Karpas-422 (cell line): ENCODE measurements at regions not wholly inside any gene's neighbourhood (a gene's known extent, or its start where the extent isn't known, plus 50 kb on each side); places are given as distances from the start of the nearest gene placed in this dataset.
"Not testable (repeated sequence)": the region's sequence is repeated elsewhere in the genome, so short reads cannot be mapped to it uniquely, and the experiment has no call there.

Source experiments
- DNase-seq: peaks from one replicate; pipeline ENCODE4 v3.0.0-alpha.2; 2015
- H2AFZ ChIP-seq: fragments of 200-600 bp; sonication (generic); 2 replicates; pipeline ENCODE4 v1.6.1; 2014; ENCODE audit warnings: antibody characterized with exemption, low read length, mixed read lengths
- H3K27ac ChIP-seq: fragments of 200-600 bp; sonication (generic); 2 replicates; pipeline ENCODE4 v1.5.1; 2014; ENCODE audit warnings: mild to moderate bottlenecking, low read length, moderate library complexity
- H3K27me3 ChIP-seq: fragments of 200-600 bp; sonication (generic); 2 replicates; pipeline ENCODE4 v1.6.1; 2014; ENCODE audit warnings: low read length, mixed read lengths
- H3K36me3 ChIP-seq: fragments of 200-600 bp; sonication (generic); 2 replicates; pipeline ENCODE4 v1.6.1; 2014; ENCODE audit warnings: low read length, mixed read lengths; ENCODE audit not compliant: insufficient read depth
- H3K4me1 ChIP-seq: fragments of 200-600 bp; sonication (generic); 2 replicates; pipeline ENCODE4 v1.6.1; 2014; ENCODE audit warnings: mild to moderate bottlenecking, low read length, mixed read lengths
- H3K4me2 ChIP-seq: fragments of 200-600 bp; sonication (generic); 2 replicates; pipeline ENCODE4 v1.6.1; 2014; ENCODE audit warnings: low read length, low read depth, mild to moderate bottlenecking; ENCODE audit not compliant: poor library complexity, severe bottlenecking
- H3K4me3 ChIP-seq: fragments of 200-600 bp; sonication (generic); 2 replicates; pipeline ENCODE4 v1.5.1; 2014; ENCODE audit warnings: mild to moderate bottlenecking, antibody characterized with exemption, low read length, mixed read lengths
- H3K79me2 ChIP-seq: fragments of 200-600 bp; sonication (generic); 2 replicates; pipeline ENCODE4 v1.6.1; 2014; ENCODE audit warnings: mild to moderate bottlenecking, low read length, mixed read lengths
- H3K9ac ChIP-seq: fragments of 200-600 bp; sonication (generic); 2 replicates; pipeline ENCODE4 v1.6.0; 2014; ENCODE audit warnings: low read length
- H3K9me2 ChIP-seq: fragments of 200-600 bp; sonication (generic), shearing (Covaris generic); replicated peaks from 2 replicates; pipeline ENCODE4 v1.6.0; 2014; ENCODE audit warnings: mild to moderate bottlenecking, low read length, moderate library complexity; ENCODE audit not compliant: insufficient read depth
- H3K9me3 ChIP-seq: fragments of 300-700, 200-600 bp; sonication (generic); 2 replicates; pipeline ENCODE4 v1.6.1; 2014; ENCODE audit warnings: low read length, mixed read lengths
- H4K20me1 ChIP-seq: fragments of 200-600 bp; sonication (generic); 2 replicates; pipeline ENCODE4 v1.6.1; 2014; ENCODE audit warnings: mild to moderate bottlenecking, antibody characterized with exemption, low read length, low read depth; ENCODE audit not compliant: insufficient read depth

- no peak overlapping the region for H3K4me2 ChIP-seq
Measured at GRCh38 chr5:102681403-102681983, 73.6 kb upstream of the PAM start.

GRCh38 chr5:102682101-102682647, 72.9 kb upstream of the PAM start:
- H4K20me1 ChIP-seq: no peaks in the 10 kb centered on the region
- H3K4me1 ChIP-seq: no peaks in the 10 kb centered on the region
- H3K36me3 ChIP-seq: no peaks in the 10 kb centered on the region
- DNase-seq: peak; percentile 27
- H3K9me3 ChIP-seq: no peaks in the 10 kb centered on the region
- H3K27ac ChIP-seq: no peak overlapping the region
- no peak overlapping the region for H2AFZ ChIP-seq
- no peak overlapping the region for H3K4me3 ChIP-seq
- H3K27me3 ChIP-seq: no peaks in the 10 kb centered on the region
- H3K4me2 ChIP-seq: no peak overlapping the region
- no peak overlapping the region for H3K9ac ChIP-seq
- no peaks in the 10 kb centered on the region for H3K9me2 ChIP-seq
- H3K79me2 ChIP-seq: no peaks in the 10 kb centered on the region

More at GRCh38 chr5:102681403-102681983, 73.6 kb upstream of the PAM start:
- no peaks in the 10 kb centered on the region for H3K79me2 ChIP-seq
- no peaks in the 10 kb centered on the region for H3K9me3 ChIP-seq
- H3K4me3 ChIP-seq: no peak overlapping the region
- no peak overlapping the region for H3K9ac ChIP-seq
- H3K4me1 ChIP-seq: no peaks in the 10 kb centered on the region
- H3K27ac ChIP-seq: no peak overlapping the region
- no peaks in the 10 kb centered on the region for H3K27me3 ChIP-seq
- H3K36me3 ChIP-seq: no peaks in the 10 kb centered on the region
- H4K20me1 ChIP-seq: no peaks in the 10 kb centered on the region
- no peaks in the 10 kb centered on the region for H3K9me2 ChIP-seq
- H2AFZ ChIP-seq: no peak overlapping the region
- peak; percentile 82 for DNase-seq

DNA sequence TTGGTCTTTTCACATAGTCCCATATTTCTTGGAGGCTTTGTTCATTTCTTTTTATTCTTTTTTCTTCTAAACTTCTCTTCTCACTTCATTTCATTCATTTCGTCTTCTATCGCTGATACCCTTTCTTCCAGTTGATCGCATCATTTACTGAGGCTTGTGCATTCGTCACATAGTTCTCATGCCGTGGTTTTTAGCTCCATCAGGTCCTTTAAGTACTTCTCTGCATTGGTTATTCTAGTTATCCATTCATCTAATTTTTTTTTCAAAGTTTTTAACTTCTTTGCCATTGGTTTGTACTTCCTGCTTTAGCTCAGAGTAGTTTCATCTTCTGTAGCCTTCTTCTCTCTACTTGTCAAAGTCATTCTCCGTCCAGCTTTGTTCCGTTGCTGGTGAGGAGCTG, 67.0 kb upstream of the PAM start:
- H3K4me3 ChIP-seq, H3K9me2 ChIP-seq, DNase-seq, H3K4me2 ChIP-seq, H4K20me1 ChIP-seq, H3K4me1 ChIP-seq, H3K27me3 ChIP-seq, H3K9ac ChIP-seq, H2AFZ ChIP-seq, H3K9me3 ChIP-seq, H3K79me2 ChIP-seq, H3K27ac ChIP-seq, H3K36me3 ChIP-seq: not testable (repeated sequence)

DNA sequence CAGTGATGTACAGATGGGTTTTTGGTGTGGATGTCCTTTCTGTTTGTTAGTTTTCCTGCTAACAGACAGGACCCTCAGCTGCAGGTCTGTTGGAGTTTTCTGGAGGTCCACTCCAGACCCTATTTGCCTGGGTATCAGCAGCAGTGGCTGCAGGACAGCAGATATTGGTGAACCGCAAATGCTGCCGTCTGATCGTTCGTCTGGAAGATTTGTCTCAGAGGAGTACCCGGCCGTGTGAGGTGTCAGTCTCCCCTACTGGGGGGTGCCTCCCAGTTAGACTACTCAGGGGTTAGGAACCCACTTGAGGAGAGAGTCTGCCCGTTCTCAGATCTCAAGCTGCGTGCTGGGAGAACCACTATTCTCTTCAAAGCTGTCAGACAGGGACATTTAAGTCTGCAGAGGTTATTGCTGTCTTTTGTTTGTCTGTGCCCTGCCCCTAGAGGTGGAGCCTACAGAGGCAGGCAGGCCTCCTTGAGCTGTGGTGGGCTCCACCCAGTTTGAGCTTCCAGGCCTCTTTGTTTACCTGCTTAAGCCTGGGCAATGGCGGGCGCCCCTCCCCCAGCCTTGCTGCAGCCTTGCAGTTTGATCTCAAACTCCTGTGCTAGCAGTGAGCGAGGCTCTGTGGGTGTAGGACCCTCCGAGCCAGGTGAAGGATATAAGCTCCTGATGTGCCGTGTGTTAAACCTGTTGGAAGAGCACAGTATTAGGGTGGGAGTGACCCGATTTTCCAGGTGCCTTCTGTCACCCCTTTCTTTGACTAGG, 66.3 kb upstream of the PAM start:
- not testable (repeated sequence) for DNase-seq, H3K9me3 ChIP-seq

GRCh38 chr5:102690910-102691309, 64.2 kb upstream of the PAM start:
- H3K27ac ChIP-seq: no peak overlapping the region
- no peaks in the 10 kb centered on the region for H3K79me2 ChIP-seq
- H2AFZ ChIP-seq: no peak overlapping the region
- peak; percentile 2 for DNase-seq
- no peaks in the 10 kb centered on the region for H3K36me3 ChIP-seq
- H3K4me1 ChIP-seq: no peaks in the 10 kb centered on the region
- H3K4me3 ChIP-seq: no peak overlapping the region
- H4K20me1 ChIP-seq: no peaks in the 10 kb centered on the region
- no peak overlapping the region for H3K9ac ChIP-seq
- no peak overlapping the region for H3K4me2 ChIP-seq
- no peaks in the 10 kb centered on the region for H3K9me2 ChIP-seq
- no peaks in the 10 kb centered on the region for H3K9me3 ChIP-seq
- H3K27me3 ChIP-seq: no peaks in the 10 kb centered on the region

More for the DNA sequence above, 66.3 kb upstream of the PAM start:
- H3K4me3 ChIP-seq, H3K9ac ChIP-seq, H4K20me1 ChIP-seq, H3K4me2 ChIP-seq, H3K36me3 ChIP-seq, H3K79me2 ChIP-seq, H3K27me3 ChIP-seq, H3K9me2 ChIP-seq, H3K27ac ChIP-seq, H3K4me1 ChIP-seq, H2AFZ ChIP-seq: not testable (repeated sequence)

DNA sequence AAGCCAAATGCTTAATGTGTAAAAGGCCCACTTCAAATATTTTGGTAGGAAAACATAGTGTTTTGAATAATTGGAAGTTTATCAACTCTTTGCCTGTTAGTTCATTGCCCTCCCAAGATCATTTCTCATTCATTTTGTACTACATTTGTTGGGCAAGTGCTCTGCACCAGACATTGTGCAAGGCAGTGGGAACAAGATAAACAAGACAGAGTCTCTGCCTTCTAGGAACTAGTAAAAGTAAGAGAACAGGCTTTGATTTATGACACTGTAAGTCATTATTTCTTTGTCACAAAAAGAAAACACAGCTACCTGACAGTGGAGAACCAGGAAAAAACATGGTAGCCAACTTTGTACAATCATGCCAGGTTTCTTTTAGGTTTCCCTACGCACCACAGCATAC, 63.7 kb upstream of the PAM start:
- peak; percentile 16 for DNase-seq
- Histone ChIP-seq H3K4me2 (no peak overlapping the region), H3K9me3 (no peaks in the 10 kb centered on the region)

GRCh38 chr5:102700120-102700831, 54.8 kb upstream of the PAM start:
- Histone ChIP-seq H3K9me2 (no peaks in the 10 kb centered on the region), H3K9ac (no peak overlapping the region), H3K9me3 (no peaks in the 10 kb centered on the region), H3K4me2 (no peak overlapping the region), H4K20me1 (no peaks in the 10 kb centered on the region), H3K79me2 (no peaks in the 10 kb centered on the region), H3K4me3 (no peak overlapping the region), H3K36me3 (no peaks in the 10 kb centered on the region), H3K27ac (no peak overlapping the region), H3K4me1 (no peaks in the 10 kb centered on the region), H3K27me3 (no peaks in the 10 kb centered on the region), H2AFZ (no peak overlapping the region)
- DNase-seq: no peak

More for the DNA sequence above, 63.7 kb upstream of the PAM start:
- no peaks in the 10 kb centered on the region for H3K4me1 ChIP-seq
- no peaks in the 10 kb centered on the region for H3K79me2 ChIP-seq
- no peaks in the 10 kb centered on the region for H3K27me3 ChIP-seq
- H3K36me3 ChIP-seq: no peaks in the 10 kb centered on the region
- H3K4me3 ChIP-seq: no peak overlapping the region
- H3K9ac ChIP-seq: no peak overlapping the region
- H3K27ac ChIP-seq: no peak overlapping the region
- no peaks in the 10 kb centered on the region for H4K20me1 ChIP-seq
- no peaks in the 10 kb centered on the region for H3K9me2 ChIP-seq
- H2AFZ ChIP-seq: no peak overlapping the region

DNA sequence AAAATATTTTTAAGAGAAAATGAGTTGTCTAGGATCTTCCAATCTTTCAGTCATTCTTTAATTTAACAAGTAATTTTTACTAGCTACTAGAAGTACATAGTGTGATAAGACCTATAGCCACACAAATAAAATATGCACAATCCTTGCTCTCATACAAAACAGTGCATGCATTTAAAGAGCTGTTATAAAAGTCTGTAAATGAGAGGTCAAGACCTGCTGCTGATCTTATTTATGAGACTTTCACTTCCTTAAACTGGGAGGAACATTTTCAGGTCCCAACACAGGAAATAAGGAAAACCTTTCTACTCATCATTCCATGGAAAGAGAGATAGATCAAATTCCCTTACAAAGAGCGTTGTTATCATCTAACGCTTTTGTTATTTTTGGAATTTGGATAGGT, 54.2 kb upstream of the PAM start:
- Histone ChIP-seq H3K27ac (no peak overlapping the region), H3K27me3 (no peaks in the 10 kb centered on the region), H3K9ac (no peak overlapping the region), H2AFZ (no peak overlapping the region), H3K4me1 (no peaks in the 10 kb centered on the region), H3K9me2 (no peaks in the 10 kb centered on the region), H3K4me2 (no peak overlapping the region), H3K4me3 (no peak overlapping the region), H3K79me2 (no peaks in the 10 kb centered on the region), H3K9me3 (no peaks in the 10 kb centered on the region), H4K20me1 (no peaks in the 10 kb centered on the region), H3K36me3 (no peaks in the 10 kb centered on the region)
- no peak for DNase-seq
